ENCODE measurements at regions not wholly inside any gene's neighbourhood (a gene's known extent, or its start where the extent isn't known, plus 50 kb on each side); places are given as distances from the start of the nearest gene placed in this dataset.
A peak's percentile ranks its signal among the peaks of the same experiment; 100 is the strongest.

DNA sequence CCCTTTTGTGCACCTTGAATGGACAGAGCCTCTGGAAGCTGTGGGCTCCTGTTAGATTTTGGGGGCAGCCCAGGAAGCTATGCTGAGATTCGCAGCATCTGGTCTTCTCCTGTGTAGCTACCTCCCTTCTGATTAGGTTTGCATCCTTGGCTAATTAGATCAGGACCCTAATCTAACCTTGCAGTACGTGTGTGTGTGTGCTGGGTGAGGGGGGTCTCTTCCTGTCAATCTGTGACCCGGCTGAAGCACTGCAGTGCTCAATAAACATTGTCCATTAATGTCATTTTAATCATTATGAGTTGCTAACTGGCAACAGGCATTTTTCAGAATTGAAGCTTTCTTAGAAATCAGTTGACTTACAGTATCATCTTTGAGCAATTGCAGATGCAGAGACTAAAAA lies 229.1 kb upstream of the STXBP5 start:
- Histone ChIP-seq H3K4me1 (replicated peaks; ENCODE audit: insufficient read depth) (no peaks in the 10 kb centered on the region), H4K20me1 (ENCODE audit: insufficient read depth) (no peaks in the 10 kb centered on the region), H3K27ac (no peak overlapping the region), H3K36me3 (ENCODE audit: low read depth) (no peaks in the 10 kb centered on the region), H3K4me3 (no peak overlapping the region), H3F3A (ENCODE audit: insufficient read depth, low read depth) (no peaks in the 10 kb centered on the region), H2AFZ (no peak overlapping the region), H3K27me3 (ENCODE audit: insufficient read depth, low read depth) (no peaks in the 10 kb centered on the region), H3K9me3 (ENCODE audit: insufficient read depth, low read depth) (no peaks in the 10 kb centered on the region), H3K4me2 (no peak overlapping the region), H3K9me2 (ENCODE audit: insufficient read depth) (no peaks in the 10 kb centered on the region), H3K79me2 (ENCODE audit: low read depth) (no peaks in the 10 kb centered on the region)
- no peak for DNase-seq
- intact Hi-C loops (cut with micrococcal nuclease; ENCODE audit: unreplicated experiment) = no loop called here
- ChIA-PET POLR2A (ENCODE audit: unreplicated experiment) (no interaction called here), CTCF (no interaction called here)
- no peak for TF ChIP-seq EZH2 (IDR thresholded peaks at IDR 0.05; ENCODE audit: low read depth)
- no peak for TF ChIP-seq CTCF (conservative IDR thresholded peaks at IDR 0.05)
- BruUV-seq (replicated peaks) = no TSS peak

GRCh38 chr6:146980900-146981329 lies 223.3 kb upstream of the STXBP5 start:
- no peaks in the 10 kb centered on the region for H3K79me2 ChIP-seq (ENCODE audit: low read depth)
- intact Hi-C loops (cut with micrococcal nuclease; ENCODE audit: unreplicated experiment) = no loop called here
- H3K4me2 ChIP-seq = no peak overlapping the region
- H3K27me3 ChIP-seq (ENCODE audit: insufficient read depth, low read depth) = no peaks in the 10 kb centered on the region
- no peak overlapping the region for H3K27ac ChIP-seq
- CTCF ChIA-PET = no interaction called here
- peak overlapping the region; percentile 3; the same call in 1 of the 2 replicates for H2AFZ ChIP-seq
- H4K20me1 ChIP-seq (ENCODE audit: insufficient read depth) = no peaks in the 10 kb centered on the region
- no TSS peak for BruUV-seq (replicated peaks)
- peaks cover 12% of the 10 kb centered on the region for H3K4me1 ChIP-seq (replicated peaks; ENCODE audit: insufficient read depth)
- no peaks in the 10 kb centered on the region for H3K36me3 ChIP-seq (ENCODE audit: low read depth)
- no peaks in the 10 kb centered on the region for H3K9me2 ChIP-seq (ENCODE audit: insufficient read depth)
- POLR2A ChIA-PET (ENCODE audit: unreplicated experiment) = no interaction called here
- DNase-seq = no peak
- no peaks in the 10 kb centered on the region for H3F3A ChIP-seq (ENCODE audit: insufficient read depth, low read depth)
- TF ChIP-seq CTCF (conservative IDR thresholded peaks at IDR 0.05) (no peak), EZH2 (IDR thresholded peaks at IDR 0.05; ENCODE audit: low read depth) (no peak)
- no peaks in the 10 kb centered on the region for H3K9me3 ChIP-seq (ENCODE audit: insufficient read depth, low read depth)
- no peak overlapping the region for H3K4me3 ChIP-seq

DNA sequence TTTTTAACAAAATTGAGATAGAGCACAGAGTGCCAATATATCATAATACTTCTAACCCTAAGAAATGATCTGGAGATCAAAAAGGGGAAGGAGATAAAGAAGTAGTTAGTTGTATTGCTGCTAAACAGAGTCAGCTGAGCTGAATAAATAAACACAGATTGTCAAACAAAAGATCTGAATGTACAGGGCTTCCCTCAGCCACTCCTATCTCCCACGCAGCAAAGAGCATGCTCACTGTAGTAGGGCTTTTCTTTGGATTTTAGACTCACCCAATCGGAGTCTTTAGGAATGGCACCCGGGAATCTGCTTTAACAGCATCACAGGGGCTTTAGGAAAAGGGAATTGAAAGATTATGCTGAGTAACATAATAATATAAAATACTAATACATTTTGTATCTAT lies 222.2 kb upstream of the STXBP5 start:
- H3K4me2 ChIP-seq = no peak overlapping the region
- no peak overlapping the region for H3K27ac ChIP-seq
- ChIA-PET CTCF (no interaction called here), POLR2A (ENCODE audit: unreplicated experiment) (no interaction called here)
- no peaks in the 10 kb centered on the region for H4K20me1 ChIP-seq (ENCODE audit: insufficient read depth)
- H3F3A ChIP-seq (ENCODE audit: insufficient read depth, low read depth) = no peaks in the 10 kb centered on the region
- intact Hi-C loops (cut with micrococcal nuclease; ENCODE audit: unreplicated experiment) = no loop called here
- no peaks in the 10 kb centered on the region for H3K79me2 ChIP-seq (ENCODE audit: low read depth)
- DNase-seq = no peak
- H3K36me3 ChIP-seq (ENCODE audit: low read depth) = no peaks in the 10 kb centered on the region
- TF ChIP-seq EZH2 (IDR thresholded peaks at IDR 0.05; ENCODE audit: low read depth) (no peak), CTCF (conservative IDR thresholded peaks at IDR 0.05) (no peak)
- H3K27me3 ChIP-seq (ENCODE audit: insufficient read depth, low read depth) = no peaks in the 10 kb centered on the region
- H3K4me1 ChIP-seq (replicated peaks; ENCODE audit: insufficient read depth) = peaks cover 12% of the 10 kb centered on the region
- H3K9me3 ChIP-seq (ENCODE audit: insufficient read depth, low read depth) = no peaks in the 10 kb centered on the region
- no peaks in the 10 kb centered on the region for H3K9me2 ChIP-seq (ENCODE audit: insufficient read depth)
- no peak overlapping the region for H3K4me3 ChIP-seq
- BruUV-seq (replicated peaks) = no TSS peak
- H2AFZ ChIP-seq = no peak overlapping the region
